Activated naive CD4-positive, alpha-beta T cell (primary cell): ENCODE measurements at regions not wholly inside any gene's neighbourhood (a gene's known extent, or its start where the extent isn't known, plus 50 kb on each side); places are given as distances from the start of the nearest gene placed in this dataset.

Source experiments
- DNase-seq, 4 experiments: peaks; one replicate each; lab custom pipeline; 2025; lab: John Stamatoyannopoulos, UW

DNA sequence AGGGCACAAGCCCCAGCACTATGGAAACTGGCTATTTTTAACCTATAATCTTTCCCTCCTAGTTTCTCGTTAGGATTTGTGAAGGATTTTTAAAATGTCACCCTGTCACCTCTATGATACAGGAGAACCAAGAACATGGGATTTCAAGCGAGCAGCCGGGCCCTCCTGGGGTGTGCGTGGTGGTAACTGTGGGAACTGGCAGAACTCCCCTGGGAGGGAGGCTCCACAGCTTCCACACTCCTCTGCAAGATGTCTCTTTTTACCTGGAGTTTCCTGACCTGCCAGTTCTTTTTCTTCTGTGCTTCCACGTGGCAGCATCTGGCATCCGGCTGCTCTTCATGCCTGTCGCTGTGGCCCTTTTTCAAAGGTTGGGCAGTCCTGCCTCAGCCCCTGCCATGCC, 386.3 kb upstream of the MYT1L start:
- no peak for DNase-seq

GRCh38 chr2:2716771-2717170, 385.7 kb upstream of the MYT1L start:
- no peak for DNase-seq

- no peak for DNase-seq
Observed at GRCh38 chr2:2715036-2715818, 384.2 kb upstream of the MYT1L start.

DNA sequence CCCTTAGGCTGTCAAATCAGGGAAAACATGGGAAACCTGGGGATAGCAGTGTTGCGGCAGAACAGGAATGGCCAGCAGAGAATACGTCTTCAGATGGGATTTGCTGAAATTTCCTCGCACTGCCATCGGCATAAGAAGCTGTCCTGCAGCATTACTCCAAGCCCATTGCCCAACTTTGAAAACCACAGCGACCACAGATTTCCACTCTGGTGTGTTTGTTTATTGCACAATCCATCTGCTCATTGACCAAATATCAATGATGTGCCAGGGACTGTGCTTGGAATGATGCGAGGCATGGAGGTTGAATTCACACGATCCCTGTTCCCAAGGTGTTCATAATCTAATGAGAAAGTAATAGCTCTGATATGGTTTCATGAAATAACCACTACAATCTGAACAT, 383.3 kb upstream of the MYT1L start:
- DNase-seq = no peak

GRCh38 chr2:2709431-2709770, 378.3 kb upstream of the MYT1L start:
- DNase-seq = no peak

DNA sequence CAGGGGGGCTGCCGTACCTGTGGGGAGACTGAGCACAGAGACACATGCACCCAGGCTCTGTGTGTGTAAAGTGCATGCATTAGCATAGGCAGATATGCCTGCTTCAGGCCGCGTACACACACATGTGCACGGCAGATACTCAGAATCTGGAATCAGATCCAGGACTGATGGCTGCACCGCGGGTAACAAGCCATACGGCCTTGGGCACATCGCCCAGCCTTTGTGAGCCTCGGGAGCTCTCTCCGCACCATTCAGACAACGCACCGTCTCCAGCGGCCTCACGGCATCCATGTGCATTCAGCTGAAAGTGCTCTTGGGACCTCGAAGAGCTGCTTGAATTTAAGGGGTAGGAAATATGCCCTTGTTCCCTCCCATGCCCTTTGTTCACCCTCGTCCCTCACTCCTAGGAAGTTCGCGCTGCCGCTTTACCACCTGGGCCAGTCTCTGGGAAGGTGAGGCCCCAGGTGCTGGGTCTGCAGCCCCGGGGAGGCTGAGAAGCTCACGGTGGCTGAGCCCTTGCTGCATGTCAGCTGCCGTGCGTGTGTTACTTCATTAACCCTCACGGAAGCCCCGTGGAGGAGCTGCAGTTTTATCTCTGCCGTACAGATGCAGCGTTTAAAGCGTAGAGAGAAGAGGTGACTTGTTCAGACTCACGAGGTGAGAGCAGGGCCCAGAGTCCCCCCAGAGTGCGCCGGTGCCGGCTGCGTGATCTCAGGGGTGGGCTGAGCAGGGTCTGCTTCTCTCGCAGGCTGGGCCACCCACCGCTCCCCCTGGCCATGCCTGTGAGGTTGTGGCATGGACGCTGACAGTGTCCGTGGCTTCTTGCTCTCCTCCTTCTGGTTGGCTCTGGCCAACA, 377.7 kb upstream of the MYT1L start:
- DNase-seq = no peak

- no peak for DNase-seq
Observed at GRCh38 chr2:2707206-2707991, 376.3 kb upstream of the MYT1L start.

- DNase-seq = no peak
Observed at GRCh38 chr2:2706306-2706705, 375.2 kb upstream of the MYT1L start.

GRCh38 chr2:2705871-2706270, 374.8 kb upstream of the MYT1L start:
- no peak for DNase-seq

- DNase-seq = no peak
Observed at GRCh38 chr2:2704428-2705090, 373.5 kb upstream of the MYT1L start.

DNA sequence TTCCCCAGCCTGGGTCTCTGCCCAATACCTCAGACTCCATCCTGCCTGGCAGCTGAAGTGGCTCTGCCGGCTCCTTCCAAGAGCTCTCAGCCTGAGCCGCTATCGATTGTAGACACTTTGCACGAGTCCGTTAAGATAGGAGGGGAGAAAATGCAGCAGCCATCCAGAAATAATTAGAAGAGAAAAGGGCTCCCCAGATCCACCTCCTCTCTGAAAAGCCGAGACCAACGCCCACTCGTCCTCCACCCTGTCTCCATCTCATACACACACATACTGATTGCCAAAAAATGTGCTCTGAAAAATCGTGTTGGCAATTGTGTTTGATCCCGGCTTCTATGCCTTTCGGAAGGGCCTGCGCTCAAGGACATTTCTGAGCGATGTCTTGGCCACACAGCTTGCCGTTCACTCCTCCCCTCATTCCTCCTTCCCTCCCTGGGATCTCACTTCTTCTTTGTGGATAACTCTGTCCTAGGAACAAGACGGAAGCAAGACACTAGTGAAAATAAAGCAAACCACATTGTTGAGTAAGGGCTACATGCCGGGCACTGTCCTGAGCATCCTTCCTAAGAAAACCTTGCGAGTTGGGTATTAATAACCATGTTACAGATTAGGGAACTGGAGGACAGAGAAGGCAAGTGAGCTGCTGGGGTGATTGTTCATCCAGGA, 372.8 kb upstream of the MYT1L start:
- DNase-seq = no peak

DNA sequence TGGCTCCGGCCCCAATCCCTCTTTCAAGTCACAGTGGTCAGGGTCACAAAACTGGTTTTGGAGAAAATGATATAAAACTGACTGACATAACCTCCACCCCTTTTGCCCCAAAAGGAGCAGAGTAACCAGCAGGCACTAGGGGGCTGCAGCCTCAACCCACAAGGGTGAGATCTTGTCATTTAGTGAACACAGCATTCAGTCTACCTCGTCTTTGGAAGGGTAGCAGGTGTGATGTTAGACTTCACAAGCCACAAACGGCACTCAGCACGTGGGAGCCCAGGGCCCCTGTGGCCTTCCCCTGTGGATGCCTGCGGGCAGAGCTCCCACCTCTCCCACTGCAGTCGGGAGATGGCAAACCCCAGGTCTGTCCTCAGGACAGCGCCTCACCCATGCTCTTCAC, 372.1 kb upstream of the MYT1L start:
- no peak for DNase-seq

DNA sequence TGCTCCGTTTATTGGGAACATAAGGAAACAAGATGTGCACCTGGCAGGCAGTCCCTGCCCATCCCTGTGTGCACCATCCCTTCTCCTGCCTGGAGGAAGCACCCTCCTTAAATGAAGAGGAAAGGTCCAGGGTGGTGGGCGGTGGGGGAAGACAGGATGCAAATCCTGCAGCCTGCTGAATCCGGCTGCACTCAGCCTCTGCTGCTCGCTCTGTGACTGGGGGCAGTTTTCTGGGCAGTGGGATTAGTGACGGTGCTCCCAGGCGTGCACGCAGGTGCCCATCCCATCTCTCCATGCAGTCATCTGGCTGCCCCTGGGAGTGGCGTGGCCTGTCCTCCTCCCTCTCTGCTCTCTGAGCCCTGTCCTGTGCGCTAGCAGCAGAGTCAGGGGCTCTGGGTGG, 371.3 kb upstream of the MYT1L start:
- DNase-seq = no peak

DNA sequence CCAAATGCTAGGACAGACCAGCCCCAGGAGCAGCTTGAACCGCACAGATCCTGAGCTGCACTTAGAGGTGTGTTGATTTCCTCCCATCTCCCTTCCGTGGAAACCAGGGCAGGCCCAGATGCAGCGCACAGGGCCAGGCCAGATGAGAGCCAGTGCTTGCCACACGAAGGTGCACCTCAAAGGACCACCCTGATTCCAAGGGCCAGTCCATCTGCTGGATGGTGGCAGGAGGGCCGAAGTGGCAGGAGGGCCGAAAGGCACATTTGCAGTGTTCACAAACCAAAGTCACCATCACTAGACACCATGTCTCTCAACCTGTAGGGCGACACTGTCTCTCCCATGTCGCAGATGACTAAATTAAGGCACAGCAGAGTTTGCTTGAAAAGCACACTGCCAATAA, 370.7 kb upstream of the MYT1L start:
- DNase-seq = no peak

DNA sequence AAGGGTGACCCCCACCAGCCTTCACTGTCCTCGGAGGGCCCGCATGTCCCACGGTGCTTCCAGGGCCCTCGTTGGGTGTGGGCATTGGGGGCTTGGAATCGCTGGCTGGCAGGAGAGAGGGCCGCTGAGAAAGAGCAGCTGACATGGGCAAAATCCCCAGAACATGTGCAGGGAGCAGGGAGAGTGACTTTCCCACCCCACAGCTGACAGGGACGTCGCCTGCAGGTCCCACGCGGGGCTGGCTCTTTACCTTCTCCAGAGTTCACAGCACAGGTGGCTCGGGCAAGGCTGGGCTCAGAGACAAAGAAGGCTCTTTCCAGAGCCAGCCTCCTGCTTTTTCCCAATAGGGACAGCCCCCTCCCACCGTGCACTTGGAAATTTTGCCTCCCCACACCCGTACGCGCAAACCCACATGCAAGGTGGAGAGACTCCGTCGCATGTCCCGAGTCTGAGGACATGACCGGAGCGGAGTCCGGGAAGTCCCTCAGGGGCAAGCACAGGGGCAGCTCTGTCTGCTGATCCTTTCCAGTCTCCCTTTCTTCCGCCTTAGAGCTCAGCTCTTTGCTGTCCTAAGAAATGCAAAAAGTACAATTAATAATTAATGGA, 370.2 kb upstream of the MYT1L start:
- DNase-seq = no peak

GRCh38 chr2:2699121-2699505, 368.0 kb upstream of the MYT1L start:
- DNase-seq = no peak

DNA sequence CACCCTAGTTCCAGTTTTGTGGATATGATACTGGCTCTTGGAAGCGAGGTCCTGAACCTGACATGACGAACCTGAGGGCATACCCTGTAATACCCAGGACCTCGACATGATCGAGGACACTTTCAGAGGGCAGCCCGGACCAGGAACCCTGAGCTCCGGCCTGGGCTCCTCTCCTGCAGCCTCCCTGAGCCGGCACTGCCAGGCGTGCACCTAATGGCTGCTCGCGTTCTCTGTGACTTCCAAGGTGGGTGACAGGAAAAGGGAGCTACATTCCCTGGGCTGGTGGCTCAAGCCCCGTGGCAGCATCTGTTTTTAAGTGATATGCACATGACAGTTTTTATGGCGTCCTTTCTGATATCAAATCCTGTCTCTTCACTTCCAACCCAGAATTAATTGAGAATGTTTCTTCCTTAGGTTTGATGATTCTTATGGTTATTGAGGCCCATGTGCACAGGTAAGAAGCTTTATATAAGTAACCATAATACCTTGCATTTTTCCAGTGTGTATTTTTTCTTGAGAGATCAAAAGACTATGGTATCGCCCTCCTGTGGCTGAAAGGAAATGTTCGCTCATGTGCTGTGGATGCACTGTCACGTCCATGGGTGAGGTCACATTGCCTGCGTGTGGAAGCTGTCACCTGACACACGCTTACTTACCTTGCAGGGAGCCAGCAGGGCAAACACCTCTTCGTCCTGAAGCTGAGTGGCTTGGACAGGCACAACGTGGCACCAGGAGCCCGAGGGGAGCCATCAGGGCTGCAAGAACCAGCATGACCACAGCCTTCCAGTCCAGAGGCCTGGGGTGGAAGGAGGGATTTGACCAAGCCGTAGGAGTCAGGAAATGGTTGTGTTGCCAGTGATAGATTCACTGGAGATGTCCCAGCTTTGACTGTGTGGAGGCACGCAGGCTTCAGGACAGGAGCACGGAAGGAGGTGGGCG, 367.4 kb upstream of the MYT1L start:
- DNase-seq = no peak

DNA sequence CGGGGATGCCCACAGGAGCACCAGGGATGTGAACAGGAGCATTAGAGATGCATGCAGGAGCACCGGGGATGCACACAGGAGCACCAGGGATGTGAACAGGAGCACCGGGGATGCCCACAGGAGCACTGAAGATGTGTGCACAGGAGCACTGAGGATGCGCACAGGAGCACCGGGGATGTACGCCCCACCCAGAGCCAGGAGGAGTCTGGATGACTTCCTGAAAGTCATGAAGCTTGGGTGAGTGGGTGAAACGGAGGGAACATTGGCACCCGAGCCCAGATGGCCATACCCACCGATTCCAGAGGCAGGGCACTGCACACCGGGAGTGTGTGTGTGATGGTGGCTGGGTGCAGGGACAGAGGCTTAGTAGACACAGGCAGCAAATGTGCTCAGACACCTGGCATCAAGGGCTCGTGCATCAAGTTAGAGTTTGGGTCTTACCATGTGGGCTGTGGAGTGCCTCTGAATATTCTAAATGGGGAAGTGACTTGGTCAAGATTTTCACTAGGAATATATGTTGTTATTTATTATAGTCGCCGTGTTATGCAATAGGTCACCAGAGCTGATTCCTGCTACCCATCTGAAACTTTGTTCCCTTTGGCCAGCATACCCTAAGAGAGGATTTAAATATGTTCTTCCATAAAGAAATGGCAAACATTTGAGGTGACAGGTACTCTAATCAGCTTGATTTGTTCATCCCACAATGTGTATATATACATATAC, 365.8 kb upstream of the MYT1L start:
- DNase-seq = no peak

DNA sequence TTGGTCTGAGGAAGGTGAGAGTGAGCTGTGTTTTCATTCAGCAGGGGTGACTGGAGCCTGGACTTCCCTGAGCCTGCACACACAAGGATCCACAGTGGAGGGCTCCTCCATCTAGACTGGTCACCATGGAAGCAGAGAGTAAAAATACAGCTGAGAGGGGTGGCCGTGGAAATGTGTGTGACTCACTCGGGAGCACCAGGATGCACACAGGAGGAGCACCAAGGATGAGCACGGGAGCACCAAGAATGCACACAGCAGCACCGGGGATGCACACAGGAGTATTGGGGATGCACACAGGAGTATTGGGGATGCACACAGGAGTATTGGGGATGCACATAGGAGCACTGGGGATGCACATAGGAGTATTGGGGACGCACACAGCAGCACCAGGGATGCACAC, 365.2 kb upstream of the MYT1L start:
- no peak for DNase-seq
